ENCODE measurements at regions not wholly inside any gene's neighbourhood (a gene's known extent, or its start where the extent isn't known, plus 50 kb on each side); places are given as distances from the start of the nearest gene placed in this dataset.

- Histone ChIP-seq H2BK15ac (ENCODE audit: low read depth, poor library complexity, severe bottlenecking) (no peak overlapping the region), H3K4ac (ENCODE audit: low read depth in 1 of 2, low read length in 2 of 2) (no peak overlapping the region), H3K18ac (ENCODE audit: low read depth in 1 of 2, low read length in 2 of 2) (no peak overlapping the region), H3K27me3 (ENCODE audit: control insufficient read depth in 1 of 2, insufficient read depth in 1 of 2, low read length in 2 of 2) (no peaks in the 10 kb centered on the region), H3K23ac (ENCODE audit: low read length in 2 of 2) (no peak overlapping the region), H3K14ac (ENCODE audit: low read length in 2 of 2) (no peak overlapping the region), H2AK5ac (ENCODE audit: low read length, severe bottlenecking) (no peak overlapping the region), H3K4me1 (ENCODE audit: control insufficient read depth, insufficient read depth, low read depth, low read length) (no peaks in the 10 kb centered on the region), H3K9me3 (ENCODE audit: control insufficient read depth, low read length) (no peaks in the 10 kb centered on the region), H4K8ac (ENCODE audit: low read length) (no peak overlapping the region), H3K79me1 (replicated peaks; ENCODE audit: low read length, poor library complexity, severe bottlenecking) (no peaks in the 10 kb centered on the region), H2AFZ (ENCODE audit: low read depth, low read length) (no peak overlapping the region), H3K4me2 (ENCODE audit: low read length, poor library complexity, severe bottlenecking) (no peak overlapping the region), H3K36me3 (ENCODE audit: control insufficient read depth in 1 of 2, insufficient read depth in 2 of 2, low read depth in 1 of 2, low read length in 2 of 2) (no peaks in the 10 kb centered on the region), H4K91ac (ENCODE audit: low read length) (no peak overlapping the region), H3K9ac (ENCODE audit: low read length) (no peak overlapping the region), H2BK120ac (ENCODE audit: low read depth, low read length) (no peak overlapping the region), H3K4me3 (ENCODE audit: insufficient read depth in 1 of 2, low read depth in 1 of 2, low read length in 2 of 2) (no peak overlapping the region), H2BK5ac (ENCODE audit: low read depth, low read length, poor library complexity, severe bottlenecking) (no peak overlapping the region), H3K27ac (ENCODE audit: low read length, poor library complexity, severe bottlenecking) (no peak overlapping the region), H2BK12ac (ENCODE audit: low read length in 2 of 2) (no peak overlapping the region)
- WGBS = 82% methylated on average over 1 of the region's 3 CpGs
- no peak for DNase-seq
Measured at GRCh38 chr18:54765636-54766375, 62.5 kb upstream of the RAB27B start.

- Histone ChIP-seq H2BK5ac (ENCODE audit: low read depth, low read length, poor library complexity, severe bottlenecking) (no peak overlapping the region), H3K27me3 (ENCODE audit: control insufficient read depth in 1 of 2, insufficient read depth in 1 of 2, low read length in 2 of 2) (no peaks in the 10 kb centered on the region), H3K4ac (ENCODE audit: low read depth in 1 of 2, low read length in 2 of 2) (no peak overlapping the region), H2AK5ac (ENCODE audit: low read length, severe bottlenecking) (no peak overlapping the region), H3K4me3 (ENCODE audit: insufficient read depth in 1 of 2, low read depth in 1 of 2, low read length in 2 of 2) (no peak overlapping the region), H2BK15ac (ENCODE audit: low read depth, poor library complexity, severe bottlenecking) (no peak overlapping the region), H2BK120ac (ENCODE audit: low read depth, low read length) (no peak overlapping the region), H4K91ac (ENCODE audit: low read length) (no peak overlapping the region), H2AFZ (ENCODE audit: low read depth, low read length) (no peak overlapping the region), H3K9me3 (ENCODE audit: control insufficient read depth, low read length) (no peaks in the 10 kb centered on the region), H3K79me1 (replicated peaks; ENCODE audit: low read length, poor library complexity, severe bottlenecking) (no peaks in the 10 kb centered on the region), H3K23ac (ENCODE audit: low read length in 2 of 2) (no peak overlapping the region), H3K4me2 (ENCODE audit: low read length, poor library complexity, severe bottlenecking) (no peak overlapping the region), H3K9ac (ENCODE audit: low read length) (no peak overlapping the region), H2BK12ac (ENCODE audit: low read length in 2 of 2) (no peak overlapping the region), H3K27ac (ENCODE audit: low read length, poor library complexity, severe bottlenecking) (no peak overlapping the region), H3K14ac (ENCODE audit: low read length in 2 of 2) (no peak overlapping the region), H3K4me1 (ENCODE audit: control insufficient read depth, insufficient read depth, low read depth, low read length) (no peaks in the 10 kb centered on the region), H3K18ac (ENCODE audit: low read depth in 1 of 2, low read length in 2 of 2) (no peak overlapping the region), H3K36me3 (ENCODE audit: control insufficient read depth in 1 of 2, insufficient read depth in 2 of 2, low read depth in 1 of 2, low read length in 2 of 2) (no peaks in the 10 kb centered on the region), H4K8ac (ENCODE audit: low read length) (no peak overlapping the region)
- WGBS = 91% methylated on average over 1 of the region's 1 CpG
- DNase-seq = no peak
Measured at GRCh38 chr18:54766634-54767033, 61.6 kb upstream of the RAB27B start.

GRCh38 chr18:54767098-54767497 is 61.2 kb upstream of the RAB27B start:
- no peak overlapping the region for H3K9ac ChIP-seq (ENCODE audit: low read length)
- H3K4me3 ChIP-seq (ENCODE audit: insufficient read depth in 1 of 2, low read depth in 1 of 2, low read length in 2 of 2) = no peak overlapping the region
- no peak overlapping the region for H4K91ac ChIP-seq (ENCODE audit: low read length)
- H3K18ac ChIP-seq (ENCODE audit: low read depth in 1 of 2, low read length in 2 of 2) = no peak overlapping the region
- no peak overlapping the region for H2BK15ac ChIP-seq (ENCODE audit: low read depth, poor library complexity, severe bottlenecking)
- no peaks in the 10 kb centered on the region for H3K79me1 ChIP-seq (replicated peaks; ENCODE audit: low read length, poor library complexity, severe bottlenecking)
- H3K9me3 ChIP-seq (ENCODE audit: control insufficient read depth, low read length) = no peaks in the 10 kb centered on the region
- H2BK12ac ChIP-seq (ENCODE audit: low read length in 2 of 2) = no peak overlapping the region
- H4K8ac ChIP-seq (ENCODE audit: low read length) = no peak overlapping the region
- no peak for DNase-seq
- H3K4ac ChIP-seq (ENCODE audit: low read depth in 1 of 2, low read length in 2 of 2) = no peak overlapping the region
- H3K23ac ChIP-seq (ENCODE audit: low read length in 2 of 2) = no peak overlapping the region
- H2AFZ ChIP-seq (ENCODE audit: low read depth, low read length) = no peak overlapping the region
- H2BK5ac ChIP-seq (ENCODE audit: low read depth, low read length, poor library complexity, severe bottlenecking) = no peak overlapping the region
- no peak overlapping the region for H2AK5ac ChIP-seq (ENCODE audit: low read length, severe bottlenecking)
- H3K4me1 ChIP-seq (ENCODE audit: control insufficient read depth, insufficient read depth, low read depth, low read length) = no peaks in the 10 kb centered on the region
- H3K27me3 ChIP-seq (ENCODE audit: control insufficient read depth in 1 of 2, insufficient read depth in 1 of 2, low read length in 2 of 2) = no peaks in the 10 kb centered on the region
- H3K27ac ChIP-seq (ENCODE audit: low read length, poor library complexity, severe bottlenecking) = no peak overlapping the region
- H3K4me2 ChIP-seq (ENCODE audit: low read length, poor library complexity, severe bottlenecking) = no peak overlapping the region
- no peak overlapping the region for H2BK120ac ChIP-seq (ENCODE audit: low read depth, low read length)
- WGBS = 100% methylated on average over 1 of the region's 1 CpG
- no peaks in the 10 kb centered on the region for H3K36me3 ChIP-seq (ENCODE audit: control insufficient read depth in 1 of 2, insufficient read depth in 2 of 2, low read depth in 1 of 2, low read length in 2 of 2)
- no peak overlapping the region for H3K14ac ChIP-seq (ENCODE audit: low read length in 2 of 2)

- H3K9ac ChIP-seq (ENCODE audit: low read length) = no peak overlapping the region
- 87% methylated on average over 3 of the region's 4 CpGs for WGBS
- peaks cover 3% of the 10 kb centered on the region for H3K4me1 ChIP-seq (ENCODE audit: control insufficient read depth, insufficient read depth, low read depth, low read length)
- peak overlapping the region in 1 of 2 experiments; percentile 13 for H3K14ac ChIP-seq (ENCODE audit: low read length in 2 of 2)
- no peak overlapping the region for H3K23ac ChIP-seq (ENCODE audit: low read length in 2 of 2)
- no peaks in the 10 kb centered on the region for H3K79me1 ChIP-seq (replicated peaks; ENCODE audit: low read length, poor library complexity, severe bottlenecking)
- no peaks in the 10 kb centered on the region for H3K36me3 ChIP-seq (ENCODE audit: control insufficient read depth in 1 of 2, insufficient read depth in 2 of 2, low read depth in 1 of 2, low read length in 2 of 2)
- H2BK12ac ChIP-seq (ENCODE audit: low read length in 2 of 2) = peak overlapping the region; percentile 59 to 99
- H2BK120ac ChIP-seq (ENCODE audit: low read depth, low read length) = no peak overlapping the region
- H3K27me3 ChIP-seq (ENCODE audit: control insufficient read depth in 1 of 2, insufficient read depth in 1 of 2, low read length in 2 of 2) = no peaks in the 10 kb centered on the region
- no peak overlapping the region for H2AFZ ChIP-seq (ENCODE audit: low read depth, low read length)
- H2BK5ac ChIP-seq (ENCODE audit: low read depth, low read length, poor library complexity, severe bottlenecking) = no peak overlapping the region
- H3K4me3 ChIP-seq (ENCODE audit: insufficient read depth in 1 of 2, low read depth in 1 of 2, low read length in 2 of 2) = no peak overlapping the region
- DNase-seq = peak; percentile 39
- peak overlapping the region; percentile 79 to 95 for H3K4ac ChIP-seq (ENCODE audit: low read depth in 1 of 2, low read length in 2 of 2)
- peak overlapping the region; percentile 78 to 98 for H3K18ac ChIP-seq (ENCODE audit: low read depth in 1 of 2, low read length in 2 of 2)
- peak overlapping the region; percentile 74 for H4K8ac ChIP-seq (ENCODE audit: low read length)
- peak overlapping the region; percentile 92 for H4K91ac ChIP-seq (ENCODE audit: low read length)
- H2BK15ac ChIP-seq (ENCODE audit: low read depth, poor library complexity, severe bottlenecking) = peak overlapping the region; percentile 78
- H3K27ac ChIP-seq (ENCODE audit: low read length, poor library complexity, severe bottlenecking) = no peak overlapping the region
- H2AK5ac ChIP-seq (ENCODE audit: low read length, severe bottlenecking) = no peak overlapping the region
- no peak overlapping the region for H3K4me2 ChIP-seq (ENCODE audit: low read length, poor library complexity, severe bottlenecking)
- H3K9me3 ChIP-seq (ENCODE audit: control insufficient read depth, low read length) = no peaks in the 10 kb centered on the region
Measured at GRCh38 chr18:54769526-54770464, 58.5 kb upstream of the RAB27B start.

Data from mesenchymal stem cell (in vitro differentiated cells and primary cell).